ENCODE measurements at regions not wholly inside any gene's neighbourhood (a gene's known extent, or its start where the extent isn't known, plus 50 kb on each side); places are given as distances from the start of the nearest gene placed in this dataset.

DNA sequence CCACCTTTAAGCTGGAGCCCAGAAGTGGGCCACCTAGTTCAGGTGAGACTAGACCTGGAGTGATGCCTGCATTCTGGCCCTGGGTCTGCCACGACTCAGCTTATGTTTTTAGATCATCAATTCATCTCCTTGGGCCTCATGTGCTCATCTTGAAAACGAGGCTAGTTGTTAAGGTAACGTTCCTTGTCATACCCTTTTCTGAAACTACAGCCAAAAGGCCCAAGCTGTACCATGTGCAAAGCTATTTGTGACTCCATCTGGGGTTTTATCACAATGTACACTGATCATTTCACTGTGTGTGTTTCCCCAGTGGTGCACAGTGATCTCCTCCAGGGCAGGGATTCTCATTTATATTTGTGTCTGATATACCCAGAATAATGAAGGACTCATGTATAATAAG, 138.4 kb upstream of the COPS8 start:
- H3K4me2 ChIP-seq (ENCODE audit: insufficient read depth, low read length): no peak overlapping the region
- H3K4me1 ChIP-seq (ENCODE audit: insufficient read depth, low read length): no peaks in the 10 kb centered on the region
- no peaks in the 10 kb centered on the region for H4K20me1 ChIP-seq (ENCODE audit: insufficient read depth, low read length)
- TF ChIP-seq, protein P1, sequence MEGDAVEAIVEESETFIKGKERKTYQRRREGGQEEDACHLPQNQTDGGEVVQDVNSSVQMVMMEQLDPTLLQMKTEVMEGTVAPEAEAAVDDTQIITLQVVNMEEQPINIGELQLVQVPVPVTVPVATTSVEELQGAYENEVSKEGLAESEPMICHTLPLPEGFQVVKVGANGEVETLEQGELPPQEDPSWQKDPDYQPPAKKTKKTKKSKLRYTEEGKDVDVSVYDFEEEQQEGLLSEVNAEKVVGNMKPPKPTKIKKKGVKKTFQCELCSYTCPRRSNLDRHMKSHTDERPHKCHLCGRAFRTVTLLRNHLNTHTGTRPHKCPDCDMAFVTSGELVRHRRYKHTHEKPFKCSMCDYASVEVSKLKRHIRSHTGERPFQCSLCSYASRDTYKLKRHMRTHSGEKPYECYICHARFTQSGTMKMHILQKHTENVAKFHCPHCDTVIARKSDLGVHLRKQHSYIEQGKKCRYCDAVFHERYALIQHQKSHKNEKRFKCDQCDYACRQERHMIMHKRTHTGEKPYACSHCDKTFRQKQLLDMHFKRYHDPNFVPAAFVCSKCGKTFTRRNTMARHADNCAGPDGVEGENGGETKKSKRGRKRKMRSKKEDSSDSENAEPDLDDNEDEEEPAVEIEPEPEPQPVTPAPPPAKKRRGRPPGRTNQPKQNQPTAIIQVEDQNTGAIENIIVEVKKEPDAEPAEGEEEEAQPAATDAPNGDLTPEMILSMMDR (IDR thresholded peaks at IDR 0.05; ENCODE audit: extremely low read depth, low read depth, low read length): no peak
- no peak overlapping the region for H3K27ac ChIP-seq (ENCODE audit: low read depth, low read length)
- H3K4me3 ChIP-seq (ENCODE audit: insufficient read depth, low read length): no peak overlapping the region
- no peaks in the 10 kb centered on the region for H3K79me2 ChIP-seq (ENCODE audit: insufficient read depth, low read length)
- H3K9me3 ChIP-seq (ENCODE audit: low read depth, low read length): no peaks in the 10 kb centered on the region
- no peaks in the 10 kb centered on the region for H3K27me3 ChIP-seq (ENCODE audit: insufficient read depth, low read length)
- no peaks in the 10 kb centered on the region for H3K36me3 ChIP-seq (ENCODE audit: insufficient read depth, low read length)
- H2AFZ ChIP-seq (ENCODE audit: low read length): no peak overlapping the region
- DNase-seq (ENCODE audit: insufficient read length, low spot score, missing footprints): no peak

DNA sequence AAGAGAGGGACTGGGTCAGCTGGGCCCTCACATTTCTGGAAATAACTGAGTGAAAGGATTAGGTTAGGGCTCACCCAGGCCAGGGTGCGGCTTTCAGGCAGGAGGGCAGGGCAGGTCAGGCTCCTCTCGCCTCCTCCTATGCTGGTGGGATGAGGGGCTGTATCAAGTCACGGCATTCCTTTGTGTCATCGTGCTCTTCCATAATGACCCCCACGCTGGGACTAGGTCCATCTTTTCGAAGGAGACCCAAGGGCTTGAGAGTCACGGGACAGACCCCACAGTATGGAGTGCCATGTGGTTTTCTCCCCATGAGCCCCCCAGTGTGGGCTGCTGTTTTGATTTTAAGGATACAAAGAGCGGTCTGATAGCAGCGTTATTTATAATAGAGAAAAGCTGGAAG, 137.8 kb upstream of the COPS8 start:
- H3K9me3 ChIP-seq (ENCODE audit: low read depth, low read length): no peaks in the 10 kb centered on the region
- H3K4me2 ChIP-seq (ENCODE audit: insufficient read depth, low read length): no peak overlapping the region
- no peak overlapping the region for H3K4me3 ChIP-seq (ENCODE audit: insufficient read depth, low read length)
- H3K79me2 ChIP-seq (ENCODE audit: insufficient read depth, low read length): no peaks in the 10 kb centered on the region
- H3K4me1 ChIP-seq (ENCODE audit: insufficient read depth, low read length): no peaks in the 10 kb centered on the region
- no peak overlapping the region for H3K27ac ChIP-seq (ENCODE audit: low read depth, low read length)
- TF ChIP-seq, protein P1 (IDR thresholded peaks at IDR 0.05; ENCODE audit: extremely low read depth, low read depth, low read length): no peak
- H4K20me1 ChIP-seq (ENCODE audit: insufficient read depth, low read length): no peaks in the 10 kb centered on the region
- no peaks in the 10 kb centered on the region for H3K27me3 ChIP-seq (ENCODE audit: insufficient read depth, low read length)
- no peak for DNase-seq (ENCODE audit: insufficient read length, low spot score, missing footprints)
- no peaks in the 10 kb centered on the region for H3K36me3 ChIP-seq (ENCODE audit: insufficient read depth, low read length)
- H2AFZ ChIP-seq (ENCODE audit: low read length): no peak overlapping the region

- no peaks in the 10 kb centered on the region for H4K20me1 ChIP-seq (ENCODE audit: insufficient read depth, low read length)
- H3K27ac ChIP-seq (ENCODE audit: low read depth, low read length): no peak overlapping the region
- H3K36me3 ChIP-seq (ENCODE audit: insufficient read depth, low read length): no peaks in the 10 kb centered on the region
- H3K79me2 ChIP-seq (ENCODE audit: insufficient read depth, low read length): no peaks in the 10 kb centered on the region
- H3K9me3 ChIP-seq (ENCODE audit: low read depth, low read length): no peaks in the 10 kb centered on the region
- TF ChIP-seq, protein P1 (IDR thresholded peaks at IDR 0.05; ENCODE audit: extremely low read depth, low read depth, low read length): no peak
- H3K4me2 ChIP-seq (ENCODE audit: insufficient read depth, low read length): no peak overlapping the region
- no peak for DNase-seq (ENCODE audit: insufficient read length, low spot score, missing footprints)
- H3K4me3 ChIP-seq (ENCODE audit: insufficient read depth, low read length): no peak overlapping the region
- no peaks in the 10 kb centered on the region for H3K27me3 ChIP-seq (ENCODE audit: insufficient read depth, low read length)
- H2AFZ ChIP-seq (ENCODE audit: low read length): no peak overlapping the region
- H3K4me1 ChIP-seq (ENCODE audit: insufficient read depth, low read length): no peaks in the 10 kb centered on the region
Measured at GRCh38 chr2:236949089-236949905, 136.4 kb upstream of the COPS8 start.

DNA sequence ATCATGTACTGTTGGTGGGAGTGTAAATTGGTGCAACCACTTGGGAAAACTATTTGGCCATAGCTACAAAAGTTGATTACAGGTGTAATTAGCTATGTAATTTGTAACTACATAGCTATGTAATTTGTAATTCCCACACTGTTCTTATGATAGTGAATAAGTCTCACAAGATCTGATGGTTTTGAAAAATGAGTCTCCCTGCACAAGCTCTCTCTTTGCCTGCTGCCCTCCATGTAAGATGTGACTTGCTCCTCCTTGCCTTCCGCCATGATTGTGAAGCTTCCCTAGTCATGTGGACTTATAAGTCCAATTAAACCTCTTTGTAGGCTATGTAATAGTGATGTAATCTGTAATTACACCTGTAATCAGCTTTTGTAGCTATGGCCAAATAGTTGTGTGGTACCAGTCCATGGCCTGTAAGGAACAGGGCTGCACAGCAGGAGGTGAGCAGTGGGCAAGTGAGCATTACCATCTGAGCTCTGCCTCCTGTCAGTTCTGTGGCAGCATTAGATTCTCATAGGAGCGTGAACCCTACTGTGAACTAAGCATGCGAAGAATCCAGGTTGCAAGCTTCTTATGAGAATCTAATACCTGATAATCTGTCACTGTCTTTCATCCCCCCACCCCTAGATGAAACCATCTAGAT, 133.7 kb upstream of the COPS8 start:
- Histone ChIP-seq H3K79me2 (ENCODE audit: insufficient read depth, low read length) (no peaks in the 10 kb centered on the region), H3K4me2 (ENCODE audit: insufficient read depth, low read length) (no peak overlapping the region), H3K36me3 (ENCODE audit: insufficient read depth, low read length) (no peaks in the 10 kb centered on the region), H3K9me3 (ENCODE audit: low read depth, low read length) (no peaks in the 10 kb centered on the region), H3K4me1 (ENCODE audit: insufficient read depth, low read length) (no peaks in the 10 kb centered on the region), H3K27me3 (ENCODE audit: insufficient read depth, low read length) (no peaks in the 10 kb centered on the region), H3K4me3 (ENCODE audit: insufficient read depth, low read length) (no peak overlapping the region), H3K27ac (ENCODE audit: low read depth, low read length) (no peak overlapping the region), H2AFZ (ENCODE audit: low read length) (no peak overlapping the region), H4K20me1 (ENCODE audit: insufficient read depth, low read length) (no peaks in the 10 kb centered on the region)
- TF ChIP-seq, protein P1 (IDR thresholded peaks at IDR 0.05; ENCODE audit: extremely low read depth, low read depth, low read length): no peak
- DNase-seq (ENCODE audit: insufficient read length, low spot score, missing footprints): no peak
